ENCODE measurements at regions not wholly inside any gene's neighbourhood (a gene's known extent, or its start where the extent isn't known, plus 50 kb on each side); places are given as distances from the start of the nearest gene placed in this dataset. TPM values are rescaled to one million over a fixed set of nuclear protein-coding genes. Genes with fewer than 3 reads are reported as not detected.

Small RNA genes lying in the stretch of these regions (microRNA-seq; reads per million reads assigned to microRNA genes)
- not detected for gene RN7SKP89 (ENCODE audit: insufficient read depth, insufficient read length)

Small RNA genes lying in the stretch of these regions (small RNA-seq; reads per million reads assigned to genes)
- gene RN7SKP89: 0 reads per million in 5 experiments
